ENCODE measurements at regions not wholly inside any gene's neighbourhood (a gene's known extent, or its start where the extent isn't known, plus 50 kb on each side); places are given as distances from the start of the nearest gene placed in this dataset.

DNA sequence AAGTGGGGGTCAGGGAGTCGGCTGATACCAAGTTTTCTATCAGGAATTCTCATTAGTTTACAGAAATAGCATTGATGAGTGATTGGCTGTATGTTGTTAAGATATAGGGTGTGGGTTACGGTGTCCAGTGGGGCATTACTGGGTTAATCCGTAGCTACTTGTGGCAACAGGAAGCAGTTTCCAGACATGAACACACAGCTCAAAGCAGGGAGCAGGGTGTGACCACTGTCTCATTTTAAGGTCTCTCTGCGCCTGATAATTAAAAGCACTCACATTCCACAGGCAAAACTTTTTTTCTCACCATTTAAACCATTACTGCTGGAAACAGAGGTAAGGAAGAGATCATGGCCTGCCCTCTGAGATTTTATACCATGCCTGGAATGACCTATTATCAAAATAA, 114.9 kb downstream of the SIK1 start:
- CTCF ChIA-PET (ENCODE audit: partially characterized antibody): interaction anchor here (0.6 to 1.9 kb wide), 6 partner anchors 9 to 389 kb away, joined by 3 to 6 read pairs (median 3); no protein-coding TSS in a partner anchor
- peak overlapping the region; percentile 46; the same call in 1 of the 2 replicates for H2AK5ac ChIP-seq (ENCODE audit: low read depth, low read length)
- TF ChIP-seq JUND (IDR thresholded peaks at IDR 0.05; ENCODE audit: low read length) (no peak), JUN (IDR thresholded peaks at IDR 0.05; ENCODE audit: low read depth, low read length) (no peak), SP4 (IDR thresholded peaks at IDR 0.05; ENCODE audit: low read length) (no peak), CREB1 (IDR thresholded peaks at IDR 0.05) (no peak), BRCA1 (IDR thresholded peaks at IDR 0.05; ENCODE audit: low read depth, low read length) (no peak), GTF2F1 (IDR thresholded peaks at IDR 0.05; ENCODE audit: borderline replicate concordance, low read depth, low read length) (no peak), KDM1A (IDR thresholded peaks at IDR 0.05; ENCODE audit: borderline replicate concordance, low read length) (no peak), CBX8 (IDR thresholded peaks at IDR 0.05; ENCODE audit: borderline replicate concordance, low read depth, low read length) (no peak)
- TF ChIP-seq, protein P1, sequence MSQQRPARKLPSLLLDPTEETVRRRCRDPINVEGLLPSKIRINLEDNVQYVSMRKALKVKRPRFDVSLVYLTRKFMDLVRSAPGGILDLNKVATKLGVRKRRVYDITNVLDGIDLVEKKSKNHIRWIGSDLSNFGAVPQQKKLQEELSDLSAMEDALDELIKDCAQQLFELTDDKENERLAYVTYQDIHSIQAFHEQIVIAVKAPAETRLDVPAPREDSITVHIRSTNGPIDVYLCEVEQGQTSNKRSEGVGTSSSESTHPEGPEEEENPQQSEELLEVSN (IDR thresholded peaks at IDR 0.05): no peak
- TF ChIP-seq, protein P2, sequence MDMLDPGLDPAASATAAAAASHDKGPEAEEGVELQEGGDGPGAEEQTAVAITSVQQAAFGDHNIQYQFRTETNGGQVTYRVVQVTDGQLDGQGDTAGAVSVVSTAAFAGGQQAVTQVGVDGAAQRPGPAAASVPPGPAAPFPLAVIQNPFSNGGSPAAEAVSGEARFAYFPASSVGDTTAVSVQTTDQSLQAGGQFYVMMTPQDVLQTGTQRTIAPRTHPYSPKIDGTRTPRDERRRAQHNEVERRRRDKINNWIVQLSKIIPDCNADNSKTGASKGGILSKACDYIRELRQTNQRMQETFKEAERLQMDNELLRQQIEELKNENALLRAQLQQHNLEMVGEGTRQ (IDR thresholded peaks at IDR 0.05; ENCODE audit: low read length): no peak
- TF ChIP-seq, protein P3, sequence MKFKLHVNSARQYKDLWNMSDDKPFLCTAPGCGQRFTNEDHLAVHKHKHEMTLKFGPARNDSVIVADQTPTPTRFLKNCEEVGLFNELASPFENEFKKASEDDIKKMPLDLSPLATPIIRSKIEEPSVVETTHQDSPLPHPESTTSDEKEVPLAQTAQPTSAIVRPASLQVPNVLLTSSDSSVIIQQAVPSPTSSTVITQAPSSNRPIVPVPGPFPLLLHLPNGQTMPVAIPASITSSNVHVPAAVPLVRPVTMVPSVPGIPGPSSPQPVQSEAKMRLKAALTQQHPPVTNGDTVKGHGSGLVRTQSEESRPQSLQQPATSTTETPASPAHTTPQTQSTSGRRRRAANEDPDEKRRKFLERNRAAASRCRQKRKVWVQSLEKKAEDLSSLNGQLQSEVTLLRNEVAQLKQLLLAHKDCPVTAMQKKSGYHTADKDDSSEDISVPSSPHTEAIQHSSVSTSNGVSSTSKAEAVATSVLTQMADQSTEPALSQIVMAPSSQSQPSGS (IDR thresholded peaks at IDR 0.05; ENCODE audit: low read length): no peak

More for the DNA sequence above, 114.9 kb downstream of the SIK1 start:
- Histone ChIP-seq H3K79me2 (ENCODE audit: control insufficient read depth in 1 of 2, insufficient read depth in 2 of 2, low read length in 2 of 2) (no peaks in the 10 kb centered on the region), H3K36me3 (ENCODE audit: control insufficient read depth in 2 of 4, insufficient read depth in 4 of 4, low read length in 3 of 4) (no peaks in the 10 kb centered on the region), H2BK120ac (replicated peaks; ENCODE audit: low read depth, low read length) (no peak overlapping the region), H3K9me3 (ENCODE audit: insufficient read depth in 2 of 2, low read depth in 1 of 2, low read length in 1 of 2) (no peaks in the 10 kb centered on the region; a peak in 2 of 4 replicates), H3K4me3 (ENCODE audit: extremely low read depth in 1 of 4, insufficient read depth in 2 of 4, low read depth in 3 of 4, low read length in 4 of 4) (no peak overlapping the region), H3K79me1 (ENCODE audit: low read depth, low read length) (no peaks in the 10 kb centered on the region), H4K8ac (ENCODE audit: extremely low read depth, insufficient read depth, low read length) (no peak overlapping the region), H3K4me1 (replicated peaks in 1 of 4; ENCODE audit: control insufficient read depth in 3 of 4, insufficient read depth in 4 of 4, low read length in 3 of 4) (peaks cover 5 to 23% (median 16%) of the 10 kb centered on the region in 4 experiments), H3K9ac (replicated peaks in 1 of 4; ENCODE audit: extremely low read depth in 1 of 4, low read depth in 3 of 4, low read length in 3 of 4) (no peak overlapping the region), H3K4ac (replicated peaks; ENCODE audit: insufficient read length, low read depth, low read length) (no peak overlapping the region), H4K91ac (replicated peaks; ENCODE audit: insufficient read length, low read length) (no peak overlapping the region), H4K20me1 (replicated peaks in 1 of 2; ENCODE audit: control insufficient read depth in 1 of 2, insufficient read depth in 2 of 2, low read length in 2 of 2) (peaks cover 0 to 1% of the 10 kb centered on the region in 2 experiments), H2BK20ac (ENCODE audit: low read length) (0 out of 2 replicates have a peak overlapping the region, but pooled peaks have one; percentile 77), H3K56ac (replicated peaks; ENCODE audit: insufficient read length, low read depth, low read length) (no peak overlapping the region), H2BK5ac (ENCODE audit: low read depth, low read length) (no peak overlapping the region; the same call in 1 of the 2 replicates), H3K27ac (ENCODE audit: low read depth, low read length) (no peak overlapping the region), H2AFZ (ENCODE audit: low read length) (no peak overlapping the region), H2BK12ac (ENCODE audit: low read depth, low read length) (no peak overlapping the region), H3K23ac (ENCODE audit: insufficient read length) (no peak overlapping the region), H3K18ac (ENCODE audit: extremely low read depth, low read length) (no peak overlapping the region; the same call in 1 of the 2 replicates), H3K27me3 (replicated peaks in 1 of 4; ENCODE audit: control insufficient read depth in 3 of 4, extremely low read depth in 1 of 4, insufficient read depth in 3 of 4, low read length in 3 of 4) (no peaks in the 10 kb centered on the region), H4K5ac (ENCODE audit: insufficient read length, low read depth, low read length) (no peak overlapping the region), H3K14ac (ENCODE audit: insufficient read length) (no peak overlapping the region), H3K4me2 (ENCODE audit: insufficient read depth in 1 of 2, low read depth in 2 of 2, low read length in 2 of 2) (0 out of 4 replicates have a peak overlapping the region, but pooled peaks of 1 of the 2 experiments have one; percentile 11), H2BK15ac (ENCODE audit: low read length) (no peak overlapping the region), H3K23me2 (ENCODE audit: low read depth, low read length) (no peaks in the 10 kb centered on the region)
- FAIRE-seq (no peak), DNase-seq (ENCODE audit: low read depth in 1 of 2, low spot score in 2 of 2) (no peak)
- POLR2A ChIA-PET (ENCODE audit: partially characterized antibody): interaction anchor here (1.1 kb wide), 1 partner anchor 11 kb away, joined by 3 read pairs; no protein-coding TSS in a partner anchor
- 76% methylated on average over 4 of the region's 4 CpGs; no CpG with 5 or more reads in 1 of the 2 experiments for WGBS, 2 experiments (ENCODE audit: extremely low coverage in 1 of 2, insufficient coverage in 1 of 2, insufficient read length in 1 of 2, insufficient replicate concordance in 2 of 2, low coverage in 1 of 2, low lambda C conversion rate in 2 of 2, missing lambda C conversion rate in 1 of 2)

Measured in H1 (cell line).